Ishikawa (cell line): ENCODE measurements at regions not wholly inside any gene's neighbourhood (a gene's known extent, or its start where the extent isn't known, plus 50 kb on each side); places are given as distances from the start of the nearest gene placed in this dataset.

Experiments used
- CEBPB ChIP-seq: IDR thresholded peaks from 2 replicates; pipeline ENCODE4 v1.6.1; 2012
- CREB1 ChIP-seq: IDR thresholded peaks from 2 replicates; pipeline ENCODE4 v1.6.1; 2012; ENCODE audit warnings: low read depth
- EGR1 ChIP-seq: IDR thresholded peaks from 2 replicates; pipeline ENCODE4 v1.6.1; 2012
- EP300 ChIP-seq: IDR thresholded peaks from 2 replicates; pipeline ENCODE4 v1.6.1; 2012; ENCODE audit warnings: borderline replicate concordance
- FOXM1 ChIP-seq: IDR thresholded peaks from 2 replicates; pipeline ENCODE4 v1.6.1; 2012; ENCODE audit warnings: low read depth, borderline replicate concordance
- MAX ChIP-seq: IDR thresholded peaks from 2 replicates; pipeline ENCODE4 v1.6.1; 2012
- NFIC ChIP-seq: IDR thresholded peaks from 2 replicates; pipeline ENCODE4 v1.6.1; 2012
- RAD21 ChIP-seq: IDR thresholded peaks from 2 replicates; pipeline ENCODE4 v1.6.1; 2012; ENCODE audit warnings: low read depth
- TAF1 ChIP-seq: IDR thresholded peaks from 2 replicates; pipeline ENCODE4 v1.6.1; 2012; ENCODE audit warnings: low read depth, mild to moderate bottlenecking
- TCF12 ChIP-seq: IDR thresholded peaks from 2 replicates; pipeline ENCODE4 v1.6.1; 2012; ENCODE audit warnings: low read depth
- TEAD4 ChIP-seq: IDR thresholded peaks from 2 replicates; pipeline ENCODE4 v1.6.1; 2012
- USF1 ChIP-seq: IDR thresholded peaks from 2 replicates; pipeline ENCODE4 v1.6.1; 2012
- YY1 ChIP-seq: IDR thresholded peaks from 2 replicates; pipeline ENCODE4 v1.6.1; 2012; ENCODE audit warnings: low read depth
- ZBTB7A ChIP-seq: IDR thresholded peaks from 2 replicates; pipeline ENCODE4 v1.6.1; 2012; ENCODE audit warnings: low read depth
- TF ChIP-seq, protein P1 (sequence below): IDR thresholded peaks from 2 replicates; pipeline ENCODE4 v1.6.1; 2012; ENCODE audit warnings: low read depth, mild to moderate bottlenecking

- no peak for TF ChIP-seq CREB1
- no peak for TF ChIP-seq TEAD4
- TF ChIP-seq EGR1: no peak
- no peak for TF ChIP-seq NFIC
- TF ChIP-seq RAD21: no peak
- TF ChIP-seq MAX: no peak
- no peak for TF ChIP-seq EP300
- TF ChIP-seq, protein P1, sequence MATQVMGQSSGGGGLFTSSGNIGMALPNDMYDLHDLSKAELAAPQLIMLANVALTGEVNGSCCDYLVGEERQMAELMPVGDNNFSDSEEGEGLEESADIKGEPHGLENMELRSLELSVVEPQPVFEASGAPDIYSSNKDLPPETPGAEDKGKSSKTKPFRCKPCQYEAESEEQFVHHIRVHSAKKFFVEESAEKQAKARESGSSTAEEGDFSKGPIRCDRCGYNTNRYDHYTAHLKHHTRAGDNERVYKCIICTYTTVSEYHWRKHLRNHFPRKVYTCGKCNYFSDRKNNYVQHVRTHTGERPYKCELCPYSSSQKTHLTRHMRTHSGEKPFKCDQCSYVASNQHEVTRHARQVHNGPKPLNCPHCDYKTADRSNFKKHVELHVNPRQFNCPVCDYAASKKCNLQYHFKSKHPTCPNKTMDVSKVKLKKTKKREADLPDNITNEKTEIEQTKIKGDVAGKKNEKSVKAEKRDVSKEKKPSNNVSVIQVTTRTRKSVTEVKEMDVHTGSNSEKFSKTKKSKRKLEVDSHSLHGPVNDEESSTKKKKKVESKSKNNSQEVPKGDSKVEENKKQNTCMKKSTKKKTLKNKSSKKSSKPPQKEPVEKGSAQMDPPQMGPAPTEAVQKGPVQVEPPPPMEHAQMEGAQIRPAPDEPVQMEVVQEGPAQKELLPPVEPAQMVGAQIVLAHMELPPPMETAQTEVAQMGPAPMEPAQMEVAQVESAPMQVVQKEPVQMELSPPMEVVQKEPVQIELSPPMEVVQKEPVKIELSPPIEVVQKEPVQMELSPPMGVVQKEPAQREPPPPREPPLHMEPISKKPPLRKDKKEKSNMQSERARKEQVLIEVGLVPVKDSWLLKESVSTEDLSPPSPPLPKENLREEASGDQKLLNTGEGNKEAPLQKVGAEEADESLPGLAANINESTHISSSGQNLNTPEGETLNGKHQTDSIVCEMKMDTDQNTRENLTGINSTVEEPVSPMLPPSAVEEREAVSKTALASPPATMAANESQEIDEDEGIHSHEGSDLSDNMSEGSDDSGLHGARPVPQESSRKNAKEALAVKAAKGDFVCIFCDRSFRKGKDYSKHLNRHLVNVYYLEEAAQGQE: no peak
- no peak for TF ChIP-seq CEBPB
Observed at GRCh38 chr13:34591129-34591528, 350.9 kb upstream of the NBEA start.

DNA sequence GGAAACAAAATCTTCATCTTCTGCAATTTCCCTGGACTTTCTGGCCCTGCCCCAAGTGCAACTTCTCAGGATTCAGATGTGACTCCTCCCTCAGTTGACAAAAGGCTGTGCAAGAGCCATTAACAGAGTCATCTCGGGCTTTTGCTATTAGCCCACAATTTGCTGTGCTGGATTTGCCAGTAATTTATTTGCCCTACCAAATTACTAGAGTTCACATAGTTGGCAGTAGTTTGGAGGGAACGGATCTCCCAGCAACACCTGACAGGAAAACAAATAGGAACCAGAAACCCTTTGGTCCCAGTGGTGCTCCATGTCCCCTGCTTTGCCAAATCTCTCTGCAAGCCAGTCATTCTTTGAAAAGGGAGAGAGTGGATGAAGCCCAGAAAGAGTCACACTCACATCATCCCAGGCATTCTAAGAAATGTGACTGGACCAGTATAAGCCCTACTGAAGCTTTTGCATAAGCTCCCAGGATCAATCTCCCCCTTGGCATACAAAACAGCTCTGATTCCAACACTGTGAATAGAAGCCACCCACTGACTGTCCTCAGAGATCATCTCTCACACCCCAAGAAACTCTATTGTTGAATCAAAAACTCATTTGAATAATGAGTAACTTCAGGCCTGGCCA is 350.1 kb upstream of the NBEA start:
- TF ChIP-seq ZBTB7A: no peak
- no peak for TF ChIP-seq FOXM1
- no peak for TF ChIP-seq EGR1
- no peak for TF ChIP-seq EP300
- no peak for TF ChIP-seq TAF1
- no peak for TF ChIP-seq CEBPB
- TF ChIP-seq MAX: no peak
- no peak for TF ChIP-seq USF1

DNA sequence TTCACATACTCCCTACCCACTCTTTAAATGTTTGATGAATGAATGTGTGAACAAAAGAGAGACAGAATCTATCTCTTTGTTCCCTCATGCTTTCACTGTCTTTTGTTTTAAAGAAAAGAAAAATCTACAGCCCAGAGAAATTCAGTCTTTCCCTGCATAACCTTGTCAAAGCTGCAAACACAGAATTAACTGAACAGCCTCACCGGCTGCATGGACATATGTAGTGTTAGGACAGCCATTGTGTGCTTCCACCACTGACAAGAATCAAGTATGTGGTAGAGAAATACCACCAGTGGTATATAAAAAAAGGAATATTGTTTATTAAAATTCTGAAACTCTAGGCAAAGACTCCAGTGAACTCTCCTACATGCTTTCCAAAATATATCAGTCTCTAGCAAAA is 348.4 kb upstream of the NBEA start:
- TF ChIP-seq TAF1 (no peak), NFIC (no peak), TCF12 (no peak), FOXM1 (no peak), EP300 (no peak), YY1 (no peak), RAD21 (no peak), EGR1 (no peak), USF1 (no peak), CREB1 (no peak)

DNA sequence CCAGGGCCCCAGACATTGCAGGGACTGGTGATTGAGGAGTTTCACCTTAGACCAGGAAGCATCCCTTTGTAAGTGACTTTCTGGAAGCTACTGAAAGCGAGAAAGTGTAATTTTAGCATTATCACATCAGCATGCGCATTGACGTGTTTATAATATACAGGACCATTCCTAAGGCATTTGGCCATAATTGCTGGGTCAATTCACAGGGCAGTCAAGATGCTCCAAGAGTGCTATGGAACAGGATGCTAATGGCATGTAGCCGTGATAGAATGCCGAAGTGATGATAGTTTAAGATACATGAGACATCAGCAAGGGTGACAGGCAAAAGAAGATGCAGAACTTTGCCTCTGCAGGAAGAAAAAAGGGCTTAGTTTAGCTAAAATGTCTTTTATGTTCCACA is 347.6 kb upstream of the NBEA start:
- TF ChIP-seq FOXM1 (no peak), EGR1 (no peak), YY1 (no peak), RAD21 (no peak), EP300 (no peak), TCF12 (no peak), ZBTB7A (no peak), NFIC (no peak), TAF1 (no peak), CEBPB (no peak), USF1 (no peak), CREB1 (no peak), MAX (no peak)
- TF ChIP-seq, protein P1: no peak

DNA sequence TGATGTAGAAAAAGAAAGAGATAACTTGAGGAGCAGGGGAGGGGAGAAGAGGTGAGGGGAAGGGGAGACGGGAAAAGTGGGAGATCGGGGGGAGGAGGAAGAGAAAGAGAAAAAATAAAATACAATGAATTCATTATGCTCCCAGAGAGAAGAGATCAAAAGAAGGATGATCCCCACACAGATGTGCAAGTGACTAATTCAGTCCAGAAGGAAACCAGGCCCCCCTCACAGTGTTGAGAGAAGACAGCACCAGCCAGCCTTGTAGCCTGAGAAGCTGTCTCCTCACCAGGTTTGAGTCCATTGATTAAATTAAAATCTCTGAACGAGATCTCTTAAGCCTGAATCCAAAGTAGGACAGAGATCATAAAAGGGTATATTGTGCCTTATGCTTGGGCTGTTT is 333.7 kb upstream of the NBEA start:
- TF ChIP-seq FOXM1 (no peak), EP300 (no peak), MAX (no peak), USF1 (no peak), TAF1 (no peak), TCF12 (no peak)
- TF ChIP-seq, protein P1: no peak
